ENCODE measurements at regions not wholly inside any gene's neighbourhood (a gene's known extent, or its start where the extent isn't known, plus 50 kb on each side); places are given as distances from the start of the nearest gene placed in this dataset.

DNA sequence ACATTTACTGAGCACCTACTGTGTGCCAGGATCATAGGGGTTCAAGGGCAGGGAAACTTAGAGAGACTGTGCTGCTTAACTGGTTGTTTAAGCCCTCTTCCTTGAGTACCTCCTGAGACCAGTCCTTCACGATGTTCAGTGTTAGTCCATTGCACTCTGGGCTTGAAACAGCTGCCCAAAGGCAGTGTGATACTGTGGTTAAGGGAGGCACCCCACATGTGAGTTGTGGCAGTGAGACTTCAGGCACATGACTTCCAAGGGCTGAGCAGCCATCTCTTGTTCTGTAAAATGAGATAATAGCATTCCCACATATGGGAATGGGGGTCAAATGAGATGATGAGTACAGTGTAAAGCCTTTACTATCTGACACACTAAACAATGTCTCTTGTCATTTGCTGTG is 75.1 kb downstream of the LINGO1 start:
- intact Hi-C loops (cut with DNase I) = no loop called here
- no peaks in the 10 kb centered on the region for H3K36me3 ChIP-seq
- no peak for DNase-seq
- TF ChIP-seq, protein P1, sequence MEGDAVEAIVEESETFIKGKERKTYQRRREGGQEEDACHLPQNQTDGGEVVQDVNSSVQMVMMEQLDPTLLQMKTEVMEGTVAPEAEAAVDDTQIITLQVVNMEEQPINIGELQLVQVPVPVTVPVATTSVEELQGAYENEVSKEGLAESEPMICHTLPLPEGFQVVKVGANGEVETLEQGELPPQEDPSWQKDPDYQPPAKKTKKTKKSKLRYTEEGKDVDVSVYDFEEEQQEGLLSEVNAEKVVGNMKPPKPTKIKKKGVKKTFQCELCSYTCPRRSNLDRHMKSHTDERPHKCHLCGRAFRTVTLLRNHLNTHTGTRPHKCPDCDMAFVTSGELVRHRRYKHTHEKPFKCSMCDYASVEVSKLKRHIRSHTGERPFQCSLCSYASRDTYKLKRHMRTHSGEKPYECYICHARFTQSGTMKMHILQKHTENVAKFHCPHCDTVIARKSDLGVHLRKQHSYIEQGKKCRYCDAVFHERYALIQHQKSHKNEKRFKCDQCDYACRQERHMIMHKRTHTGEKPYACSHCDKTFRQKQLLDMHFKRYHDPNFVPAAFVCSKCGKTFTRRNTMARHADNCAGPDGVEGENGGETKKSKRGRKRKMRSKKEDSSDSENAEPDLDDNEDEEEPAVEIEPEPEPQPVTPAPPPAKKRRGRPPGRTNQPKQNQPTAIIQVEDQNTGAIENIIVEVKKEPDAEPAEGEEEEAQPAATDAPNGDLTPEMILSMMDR (IDR thresholded peaks at IDR 0.05) = no peak
- H3K27me3 ChIP-seq = no peaks in the 10 kb centered on the region
- ATAC-seq = no peak
- no peak overlapping the region for H3K4me3 ChIP-seq
- no peaks in the 10 kb centered on the region for H3K9me3 ChIP-seq
- no peak overlapping the region for H3K27ac ChIP-seq
- H3K4me1 ChIP-seq = no peaks in the 10 kb centered on the region

DNA sequence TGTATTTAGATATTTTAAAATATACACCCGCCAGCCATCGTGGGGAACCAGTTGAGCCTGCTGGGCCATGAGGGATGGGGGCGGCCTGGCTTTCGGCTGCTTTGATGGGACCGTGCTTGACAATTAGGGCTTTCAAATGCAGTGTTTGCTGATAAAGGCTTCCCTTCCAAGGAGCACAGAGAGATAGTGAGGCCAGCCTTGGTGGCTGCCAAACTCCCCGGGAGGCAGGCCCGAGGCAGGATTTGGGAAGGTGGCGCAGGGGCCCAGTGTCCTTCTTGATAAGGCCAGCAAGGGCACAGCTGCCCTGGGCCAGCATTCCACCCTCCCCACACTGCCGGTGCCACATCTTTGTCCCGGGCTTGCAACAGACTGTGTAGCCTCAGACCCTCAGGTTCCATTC is 75.6 kb downstream of the LINGO1 start:
- H3K4me1 ChIP-seq = no peaks in the 10 kb centered on the region
- no peak overlapping the region for H3K4me3 ChIP-seq
- ATAC-seq (no peak), DNase-seq (no peak)
- intact Hi-C loops (cut with DNase I) = no loop called here
- TF ChIP-seq, protein P1 (IDR thresholded peaks at IDR 0.05) = no peak
- no peak overlapping the region for H3K27ac ChIP-seq
- no peaks in the 10 kb centered on the region for H3K9me3 ChIP-seq
- no peaks in the 10 kb centered on the region for H3K36me3 ChIP-seq
- H3K27me3 ChIP-seq = no peaks in the 10 kb centered on the region

- DNase-seq = no peak
- TF ChIP-seq, protein P1 (IDR thresholded peaks at IDR 0.05) = no peak
- no peak overlapping the region for H3K27ac ChIP-seq
- H3K4me3 ChIP-seq = no peak overlapping the region
- H3K4me1 ChIP-seq = no peaks in the 10 kb centered on the region
- no peaks in the 10 kb centered on the region for H3K9me3 ChIP-seq
- ATAC-seq = no peak
- intact Hi-C loops (cut with DNase I) = no loop called here
- no peaks in the 10 kb centered on the region for H3K36me3 ChIP-seq
- H3K27me3 ChIP-seq = no peaks in the 10 kb centered on the region
Measured at GRCh38 chr15:77556622-77557021, 76.1 kb downstream of the LINGO1 start.

DNA sequence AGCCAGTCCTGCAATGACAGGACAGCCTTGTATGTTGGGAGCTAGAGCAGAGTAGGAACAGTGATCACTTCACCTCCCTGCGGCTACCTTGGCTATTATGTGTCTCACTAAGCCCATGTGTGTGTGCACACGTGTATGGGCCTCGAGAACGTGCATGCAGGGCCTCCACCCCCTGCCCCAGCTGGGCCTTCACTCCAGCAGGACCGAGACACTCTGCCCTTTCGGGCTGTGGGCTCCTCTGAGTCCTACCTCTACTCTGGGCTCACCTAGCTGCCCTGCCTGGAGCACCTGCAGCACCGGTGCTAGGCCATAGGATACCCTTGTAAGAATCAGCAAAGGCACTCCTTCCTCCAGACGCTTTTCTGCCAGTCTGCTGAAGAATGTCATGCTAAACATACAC is 77.5 kb downstream of the LINGO1 start:
- no peak for ATAC-seq

DNA sequence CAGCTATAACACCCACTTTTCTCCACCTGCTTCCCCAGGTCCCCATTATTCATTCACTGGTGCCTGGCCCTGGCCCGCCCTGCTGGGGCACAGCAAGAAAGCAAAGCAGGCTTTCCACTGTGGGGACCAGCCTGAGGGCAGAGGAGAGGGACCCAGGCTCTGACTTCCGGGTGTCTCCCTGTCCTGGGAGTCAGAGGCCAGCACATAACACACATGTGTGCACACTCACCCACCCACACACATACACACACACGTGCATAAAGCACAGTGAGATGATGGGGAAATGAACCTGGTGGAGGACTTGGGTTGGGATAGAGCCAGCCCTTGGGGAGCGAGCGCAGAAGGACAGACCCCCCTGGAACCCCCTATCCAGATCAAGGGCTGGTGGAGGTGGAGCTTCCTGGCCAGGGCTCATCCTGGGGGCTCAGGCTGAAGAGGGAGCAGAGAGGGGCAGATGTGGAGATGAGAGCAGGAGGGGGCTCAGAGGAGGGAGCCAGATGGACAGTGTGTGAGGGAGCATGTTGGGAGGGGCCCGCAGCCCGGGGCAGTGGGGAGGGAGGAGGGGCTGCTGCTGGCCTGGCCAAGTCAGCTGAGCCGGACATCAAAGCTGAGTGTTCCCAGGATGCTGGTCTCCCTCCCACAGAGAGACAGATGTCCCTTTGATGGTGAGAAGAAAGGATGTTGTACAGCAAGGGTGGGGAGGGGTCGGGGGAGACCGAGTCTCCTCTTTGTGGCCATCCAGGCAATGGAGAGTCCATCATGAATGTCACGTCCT is 78.2 kb downstream of the LINGO1 start:
- Histone ChIP-seq H3K36me3 (no peaks in the 10 kb centered on the region), H3K9me3 (no peaks in the 10 kb centered on the region), H3K4me1 (no peaks in the 10 kb centered on the region), H3K27me3 (no peaks in the 10 kb centered on the region), H3K4me3 (no peak overlapping the region), H3K27ac (no peak overlapping the region)
- ATAC-seq (no peak), DNase-seq (no peak)
- intact Hi-C loops (cut with DNase I) = no loop called here
- TF ChIP-seq, protein P1 (IDR thresholded peaks at IDR 0.05) = no peak

More for the DNA sequence above, 77.5 kb downstream of the LINGO1 start:
- Histone ChIP-seq H3K4me1 (no peaks in the 10 kb centered on the region), H3K36me3 (no peaks in the 10 kb centered on the region), H3K4me3 (no peak overlapping the region), H3K27ac (no peak overlapping the region), H3K9me3 (no peaks in the 10 kb centered on the region), H3K27me3 (no peaks in the 10 kb centered on the region)
- DNase-seq = no peak
- intact Hi-C loops (cut with DNase I) = no loop called here
- TF ChIP-seq, protein P1 (IDR thresholded peaks at IDR 0.05) = no peak

All from upper lobe of right lung (tissue), 1 donor.